IPS DF 6.9 (cell line): ENCODE measurements at regions not wholly inside any gene's neighbourhood (a gene's known extent, or its start where the extent isn't known, plus 50 kb on each side); places are given as distances from the start of the nearest gene placed in this dataset.

Source experiments
- DNase-seq: peaks from one replicate; pipeline ENCODE4 v3.0.0-alpha.2; 2013; ENCODE audit warnings: low read depth, low spot score
- H3K27ac ChIP-seq: one replicate; pipeline ENCODE4 v1.5.1; 2013; ENCODE audit warnings: low read length, control low read depth
- H3K27me3 ChIP-seq: 2 replicates; pipeline ENCODE4 v1.6.1; 2013; ENCODE audit warnings: mild to moderate bottlenecking, low read length; ENCODE audit not compliant: control insufficient read depth, insufficient read depth
- H3K36me3 ChIP-seq: 2 replicates; pipeline ENCODE4 v1.6.1; 2013; ENCODE audit warnings: low read length; ENCODE audit not compliant: control insufficient read depth, insufficient read depth
- H3K4me1 ChIP-seq: 2 replicates; pipeline ENCODE4 v1.6.1; 2013; ENCODE audit warnings: low read length; ENCODE audit not compliant: control insufficient read depth, insufficient read depth
- H3K4me3 ChIP-seq: 2 replicates; pipeline ENCODE4 v1.5.1; 2013; ENCODE audit warnings: mild to moderate bottlenecking, low read length
- H3K9me3 ChIP-seq: 2 replicates; pipeline ENCODE4 v1.6.1; 2013; ENCODE audit warnings: low read length, inconsistent platforms; ENCODE audit not compliant: control insufficient read depth, insufficient read depth
- WGBS: extraction: QIAGEN DNeasy Blood & Tissue Kit; methylation state at CpG from one replicate; pipeline ENCODE4 v1.1.7; 2013; ENCODE audit warnings: mixed read lengths, missing lambda C conversion rate; ENCODE audit not compliant: insufficient read length, insufficient coverage; 5-methylcytosine and 5-hydroxymethylcytosine counted together

DNA sequence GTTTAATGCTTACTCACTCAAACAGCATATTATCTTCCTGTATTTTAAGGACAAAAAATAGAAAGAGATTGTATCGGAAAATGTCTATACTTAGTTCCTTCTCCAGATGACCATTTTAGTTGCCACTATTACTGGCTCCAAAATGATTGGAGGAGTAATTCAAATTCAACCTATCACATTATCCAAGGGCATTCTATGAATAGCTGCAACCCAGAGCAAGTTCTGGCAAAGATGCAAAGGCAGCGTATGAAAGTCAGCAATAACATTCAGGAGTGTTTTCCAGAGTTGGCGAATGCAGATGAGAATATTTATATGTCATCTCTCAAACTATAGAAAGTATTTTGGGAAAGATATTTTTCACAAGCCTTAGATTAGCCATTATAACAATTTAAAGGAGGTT is 389.8 kb upstream of the ADGRL2 start:
- no peak overlapping the region for H3K4me3 ChIP-seq
- peaks cover 2% of the 10 kb centered on the region; the same call in 1 of the 2 replicates for H3K4me1 ChIP-seq
- no peak for DNase-seq
- no peaks in the 10 kb centered on the region for H3K9me3 ChIP-seq
- no CpG with 5 or more reads among the region's 3 CpGs for WGBS
- no peak overlapping the region for H3K27ac ChIP-seq
- no peaks in the 10 kb centered on the region for H3K27me3 ChIP-seq
- no peaks in the 10 kb centered on the region for H3K36me3 ChIP-seq

DNA sequence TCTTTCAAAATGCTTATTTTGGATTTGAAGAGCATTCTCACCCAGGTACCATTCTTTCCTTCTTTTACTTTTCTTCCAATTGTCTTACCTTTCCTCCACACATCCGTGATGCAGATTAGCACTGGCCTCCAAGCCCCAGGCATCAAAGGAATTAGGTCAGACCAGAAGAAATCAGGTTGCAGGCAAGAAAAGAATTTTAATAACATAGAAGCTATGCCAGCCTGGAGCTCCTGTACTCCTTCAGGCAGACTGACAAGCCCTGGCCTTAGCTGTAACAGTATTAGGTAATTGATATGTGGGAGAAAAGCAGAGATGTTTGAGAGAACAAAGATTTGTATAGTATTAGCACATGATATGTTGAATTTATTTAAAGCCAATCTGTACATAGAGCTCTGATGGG is 390.4 kb upstream of the ADGRL2 start:
- H3K36me3 ChIP-seq: no peaks in the 10 kb centered on the region
- peaks cover 2% of the 10 kb centered on the region; the same call in 1 of the 2 replicates for H3K4me1 ChIP-seq
- no peaks in the 10 kb centered on the region for H3K27me3 ChIP-seq
- no peaks in the 10 kb centered on the region for H3K9me3 ChIP-seq
- WGBS: no CpG with 5 or more reads among the region's 1 CpG
- no peak overlapping the region for H3K27ac ChIP-seq
- H3K4me3 ChIP-seq: no peak overlapping the region
- no peak for DNase-seq

DNA sequence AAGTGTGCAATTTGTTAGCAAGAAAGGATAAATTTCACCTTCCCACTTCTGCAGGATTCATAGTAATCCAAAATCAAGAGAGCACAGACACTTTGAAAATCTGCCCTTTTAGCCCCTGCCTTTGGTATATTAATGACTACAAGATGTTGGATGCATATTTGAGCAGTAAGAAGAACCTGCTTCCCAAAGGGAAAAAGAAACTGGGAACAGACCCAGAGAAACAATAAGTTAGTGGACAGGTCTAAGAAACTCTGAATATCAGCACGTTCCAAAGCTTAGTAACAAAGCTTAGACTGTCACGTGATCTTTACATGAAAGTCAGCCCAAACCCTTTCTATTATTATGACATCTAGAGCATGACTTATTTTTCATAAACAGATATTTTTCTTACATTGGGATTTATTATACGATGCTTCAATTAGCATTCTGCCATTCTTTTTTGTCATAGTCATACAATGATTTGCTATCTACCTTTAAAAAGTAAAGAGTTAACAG is 390.9 kb upstream of the ADGRL2 start:
- WGBS: no CpG with 5 or more reads among the region's 3 CpGs
- no peak overlapping the region for H3K27ac ChIP-seq
- no peaks in the 10 kb centered on the region for H3K36me3 ChIP-seq
- H3K27me3 ChIP-seq: no peaks in the 10 kb centered on the region
- peaks cover 1% of the 10 kb centered on the region; the same call in 1 of the 2 replicates for H3K4me1 ChIP-seq
- no peak overlapping the region for H3K4me3 ChIP-seq
- no peak for DNase-seq
- H3K9me3 ChIP-seq: no peaks in the 10 kb centered on the region

- Histone ChIP-seq H3K36me3 (no peaks in the 10 kb centered on the region), H3K27me3 (no peaks in the 10 kb centered on the region), H3K4me1 (no peaks in the 10 kb centered on the region), H3K9me3 (no peaks in the 10 kb centered on the region), H3K4me3 (no peak overlapping the region), H3K27ac (no peak overlapping the region)
- DNase-seq: no peak
These were observed 391.5 kb upstream of the ADGRL2 start for GRCh38 chr1:81409262-81409661.

- H3K27ac ChIP-seq: no peak overlapping the region
- H3K27me3 ChIP-seq: no peaks in the 10 kb centered on the region
- WGBS: no CpG with 5 or more reads among the region's 6 CpGs
- H3K36me3 ChIP-seq: no peaks in the 10 kb centered on the region
- DNase-seq: no peak
- no peaks in the 10 kb centered on the region for H3K4me1 ChIP-seq
- H3K9me3 ChIP-seq: no peaks in the 10 kb centered on the region
- H3K4me3 ChIP-seq: no peak overlapping the region
These were observed 392.3 kb upstream of the ADGRL2 start for GRCh38 chr1:81408419-81408818.

DNA sequence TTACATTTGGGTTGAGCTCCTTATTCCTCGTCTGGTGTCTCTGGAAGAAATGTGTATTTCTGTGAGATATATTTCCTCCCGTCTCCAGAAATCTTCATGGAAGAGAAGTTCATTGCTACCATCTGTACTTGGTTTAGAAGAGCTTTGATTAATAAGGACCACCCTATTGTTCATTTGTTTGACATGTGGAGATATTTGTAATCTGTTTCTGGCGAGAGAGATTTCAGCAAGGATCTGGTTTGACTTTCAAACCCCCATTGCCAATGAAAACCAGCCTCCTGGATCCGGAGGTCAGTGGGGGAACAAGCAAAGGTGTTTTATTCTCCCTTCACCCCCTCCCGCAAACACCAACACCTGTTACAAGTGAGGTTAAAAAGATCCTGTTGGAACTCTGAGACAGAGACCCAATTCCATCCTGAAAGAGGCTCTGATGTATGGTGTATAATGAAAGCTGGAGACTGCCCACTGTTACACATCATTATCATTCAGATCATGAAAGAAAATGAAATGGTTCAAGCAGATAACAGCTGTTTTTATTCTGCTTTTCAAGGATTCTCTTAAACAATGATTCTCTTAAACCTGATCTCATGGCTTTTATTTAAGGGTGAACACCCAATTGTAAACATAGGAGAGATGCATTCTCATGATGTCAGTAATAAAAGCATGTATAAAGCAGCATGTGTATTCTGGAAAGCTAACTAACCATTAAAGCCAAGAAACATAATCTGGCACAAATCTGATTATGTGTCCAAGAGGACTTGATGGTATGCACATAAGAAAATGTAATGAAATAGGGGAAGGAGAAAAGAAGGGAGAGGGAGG is 393.5 kb upstream of the ADGRL2 start:
- H3K36me3 ChIP-seq: no peaks in the 10 kb centered on the region
- H3K4me1 ChIP-seq: no peaks in the 10 kb centered on the region
- H3K9me3 ChIP-seq: no peaks in the 10 kb centered on the region
- WGBS: no CpG with 5 or more reads among the region's 5 CpGs
- H3K4me3 ChIP-seq: no peak overlapping the region
- DNase-seq: no peak
- no peaks in the 10 kb centered on the region for H3K27me3 ChIP-seq
- H3K27ac ChIP-seq: no peak overlapping the region

- no peaks in the 10 kb centered on the region for H3K27me3 ChIP-seq
- no CpG with 5 or more reads among the region's 8 CpGs for WGBS
- no peaks in the 10 kb centered on the region for H3K9me3 ChIP-seq
- H3K4me3 ChIP-seq: no peak overlapping the region
- DNase-seq: no peak
- no peak overlapping the region for H3K27ac ChIP-seq
- no peaks in the 10 kb centered on the region for H3K36me3 ChIP-seq
- no peaks in the 10 kb centered on the region for H3K4me1 ChIP-seq
These were observed 394.3 kb upstream of the ADGRL2 start for GRCh38 chr1:81406292-81406999.

- Histone ChIP-seq H3K27me3 (no peaks in the 10 kb centered on the region), H3K9me3 (no peaks in the 10 kb centered on the region), H3K4me1 (no peaks in the 10 kb centered on the region), H3K4me3 (no peak overlapping the region), H3K27ac (no peak overlapping the region), H3K36me3 (no peaks in the 10 kb centered on the region)
- DNase-seq: no peak
These were observed 402.7 kb upstream of the ADGRL2 start for GRCh38 chr1:81398041-81398440.

DNA sequence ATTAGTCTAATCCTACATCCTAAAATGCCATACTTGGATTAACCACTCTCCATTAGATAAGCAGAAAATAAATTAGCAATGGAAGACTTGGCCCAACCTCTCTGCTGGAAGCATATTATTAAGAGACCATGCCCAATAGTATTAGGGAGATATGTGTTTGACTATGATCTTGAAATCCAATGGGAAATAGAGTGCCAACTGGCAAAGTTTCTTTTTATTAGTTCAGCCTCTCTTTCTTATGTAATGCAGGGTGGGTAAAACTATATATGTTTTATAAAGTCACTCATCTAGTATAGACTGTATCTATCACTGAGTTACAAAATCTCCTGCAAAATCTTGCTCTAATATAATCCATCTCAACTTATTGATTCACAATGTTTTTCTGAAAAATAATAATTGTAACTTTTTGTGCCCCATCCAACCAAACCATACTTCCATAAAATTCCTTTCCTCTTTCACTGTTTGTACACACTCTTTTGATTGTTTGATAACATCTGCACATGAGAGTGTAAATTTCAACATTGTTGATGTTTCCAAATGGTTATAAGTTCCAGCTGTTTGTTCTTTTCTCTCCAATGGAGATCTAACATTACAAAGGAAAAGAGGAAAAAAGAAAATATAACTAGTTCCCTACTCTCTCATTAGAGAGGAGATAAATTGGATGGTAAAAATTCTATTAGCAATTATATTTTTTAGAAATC is 408.1 kb upstream of the ADGRL2 start:
- no peak overlapping the region for H3K4me3 ChIP-seq
- H3K36me3 ChIP-seq: no peaks in the 10 kb centered on the region
- no peaks in the 10 kb centered on the region for H3K4me1 ChIP-seq
- no peak overlapping the region for H3K27ac ChIP-seq
- H3K9me3 ChIP-seq: no peaks in the 10 kb centered on the region
- no peak for DNase-seq
- no peaks in the 10 kb centered on the region for H3K27me3 ChIP-seq

DNA sequence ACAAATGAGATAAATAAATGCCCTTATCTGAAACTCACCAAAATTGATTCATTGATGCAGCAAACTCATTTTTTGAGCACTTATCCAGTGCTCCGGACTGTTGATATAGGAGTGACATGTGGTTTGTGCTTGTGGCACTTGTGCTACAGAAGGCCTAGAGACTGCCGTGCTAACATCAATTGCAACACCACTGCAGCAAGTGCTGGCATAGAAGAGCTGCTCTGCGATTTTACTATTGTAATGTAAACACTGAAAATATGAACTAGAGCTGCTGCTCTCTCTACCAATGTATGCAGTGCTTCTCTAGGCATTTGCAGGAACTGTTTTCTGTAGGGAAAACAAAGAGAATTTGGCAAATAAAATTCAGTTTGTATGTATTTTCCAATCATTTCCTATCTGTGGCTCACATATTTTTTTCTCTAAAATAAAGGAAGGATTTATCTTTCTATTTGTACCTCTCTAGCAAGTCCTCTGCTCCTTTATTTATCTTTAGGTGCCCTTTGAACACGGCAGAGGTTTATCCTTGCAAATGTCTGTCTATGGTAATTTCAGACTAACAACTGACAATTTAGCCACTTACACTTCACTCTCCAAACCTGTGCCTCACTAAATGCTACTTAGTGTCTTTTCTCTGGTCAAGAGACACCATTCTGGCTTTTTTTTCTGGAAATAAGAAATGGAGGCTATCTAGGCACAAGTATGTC is 409.5 kb upstream of the ADGRL2 start:
- Histone ChIP-seq H3K27ac (no peak overlapping the region), H3K36me3 (no peaks in the 10 kb centered on the region), H3K9me3 (no peaks in the 10 kb centered on the region), H3K4me3 (no peak overlapping the region), H3K27me3 (no peaks in the 10 kb centered on the region), H3K4me1 (no peaks in the 10 kb centered on the region)
- no peak for DNase-seq
- WGBS: no CpG with 5 or more reads among the region's 4 CpGs
